ENCODE measurements at regions not wholly inside any gene's neighbourhood (a gene's known extent, or its start where the extent isn't known, plus 50 kb on each side); places are given as distances from the start of the nearest gene placed in this dataset.

GRCh38 chr7:22962775-22963350 is 51.1 kb downstream of the HYCC1 start:
- DNase-seq: no peak

GRCh38 chr7:22958742-22959141 is 55.2 kb downstream of the HYCC1 start:
- DNase-seq: no peak

DNA sequence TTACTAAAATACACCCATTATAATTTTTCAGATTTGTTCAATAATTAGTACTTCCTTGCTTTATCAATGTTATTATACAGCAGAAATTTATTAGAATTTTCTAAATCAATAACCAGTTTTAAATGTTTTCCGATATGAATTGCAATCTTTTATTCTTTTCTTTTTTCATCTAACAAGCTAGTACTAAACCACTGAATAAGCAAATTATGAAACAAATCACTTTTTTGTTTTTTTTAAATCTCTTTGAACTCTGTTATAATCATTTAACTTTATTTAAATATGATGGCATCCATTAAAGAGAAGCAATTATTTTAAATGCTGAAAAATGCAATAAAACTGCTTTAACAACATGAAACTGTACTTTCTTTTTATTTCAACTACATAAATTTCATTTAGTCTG is 59.7 kb downstream of the HYCC1 start:
- DNase-seq: no peak

DNA sequence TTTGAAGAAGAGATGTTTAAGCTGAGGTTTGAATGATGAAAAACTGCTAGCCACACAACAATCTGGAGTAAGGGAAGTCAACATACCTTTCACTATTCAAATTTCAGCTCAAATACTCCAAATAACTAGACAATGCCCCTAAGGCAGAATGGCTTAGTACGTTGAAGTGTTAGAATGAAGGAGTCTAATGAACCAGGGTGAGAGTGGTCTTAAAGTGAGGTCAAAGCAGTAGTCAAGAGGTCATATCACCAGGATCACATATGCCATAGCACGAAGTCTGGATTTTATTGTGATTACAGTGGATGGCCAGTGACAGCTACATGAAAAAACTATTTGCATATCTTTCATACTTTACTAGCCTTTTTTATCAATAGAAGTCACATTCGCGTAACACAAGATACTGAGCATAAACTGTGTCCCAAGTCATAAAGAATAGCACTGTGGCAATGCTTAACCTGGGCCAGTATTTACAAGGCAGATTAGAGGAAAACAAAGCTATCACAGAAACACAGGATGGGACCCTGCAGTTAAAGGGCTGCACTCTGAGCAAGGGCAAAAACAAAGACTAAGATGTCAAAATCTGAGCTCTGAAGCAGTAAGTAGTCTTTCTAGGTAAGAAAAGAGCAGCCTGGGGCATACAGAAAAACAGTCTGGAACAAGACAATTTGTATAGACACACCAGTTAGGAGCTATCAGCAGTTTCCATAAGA is 61.5 kb downstream of the HYCC1 start:
- no peak for DNase-seq

- no peak for DNase-seq
Measured at GRCh38 chr7:22949944-22950343, 64.0 kb downstream of the HYCC1 start.

- no peak for DNase-seq
Measured at GRCh38 chr7:22949221-22949620, 64.7 kb downstream of the HYCC1 start.

DNA sequence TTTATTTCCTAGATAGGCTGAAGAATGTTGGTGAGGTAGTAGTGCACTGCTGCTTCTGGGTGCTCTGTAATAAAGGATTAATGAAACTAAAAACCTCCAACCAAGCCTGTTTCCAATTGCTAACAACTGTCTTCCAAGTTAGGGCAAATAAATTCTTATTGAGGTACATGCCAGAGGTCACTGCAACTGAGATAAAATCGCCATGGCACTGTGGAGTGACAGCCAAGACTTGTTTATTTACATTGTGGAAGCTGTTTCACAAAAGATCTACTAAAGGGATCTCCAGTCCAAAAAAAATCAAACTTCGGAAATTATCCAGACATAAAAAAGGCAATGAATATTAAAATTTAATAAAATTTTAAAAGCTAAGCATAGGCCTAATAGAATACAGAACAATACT is 65.2 kb downstream of the HYCC1 start:
- no peak for DNase-seq

DNA sequence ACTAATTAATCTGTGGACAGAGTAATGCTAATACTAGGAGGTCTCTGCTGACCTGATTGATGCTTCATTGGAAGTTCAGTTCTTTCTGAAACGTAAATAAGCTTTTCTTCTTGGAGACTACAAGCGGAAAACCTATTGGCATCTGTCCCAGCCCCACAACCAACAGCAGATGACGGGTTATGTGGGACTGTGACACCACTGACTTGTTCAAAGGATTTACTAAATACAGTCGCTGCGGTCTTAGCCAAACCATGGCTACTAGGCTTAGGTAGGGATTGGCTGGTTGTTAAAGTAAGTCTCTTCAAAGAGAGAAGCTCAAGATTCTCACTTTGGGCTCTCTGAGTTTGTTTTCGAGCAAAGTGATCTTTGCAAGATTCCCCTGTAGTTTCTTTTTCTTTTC is 68.3 kb downstream of the HYCC1 start:
- DNase-seq: no peak

DNA sequence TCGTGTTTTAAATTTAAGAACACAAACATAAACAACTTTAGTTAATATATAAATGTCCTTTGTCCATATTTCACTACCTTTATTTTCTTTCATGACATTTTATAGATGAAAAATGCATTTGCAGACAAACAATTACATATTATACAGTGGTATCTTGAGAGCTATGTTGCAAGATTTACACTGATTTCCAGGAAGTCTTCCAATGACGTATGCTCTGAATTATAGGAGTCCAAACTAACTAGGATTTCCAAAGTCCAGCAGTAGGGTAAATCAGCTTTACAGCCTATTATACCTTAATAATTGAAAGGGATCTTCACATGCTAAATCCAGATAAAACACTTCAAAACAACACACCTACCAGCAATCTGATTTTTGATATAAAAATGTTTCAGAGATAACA is 69.4 kb downstream of the HYCC1 start:
- no peak for DNase-seq

- DNase-seq: no peak
Measured at GRCh38 chr7:22944022-22944421, 69.9 kb downstream of the HYCC1 start.

DNA sequence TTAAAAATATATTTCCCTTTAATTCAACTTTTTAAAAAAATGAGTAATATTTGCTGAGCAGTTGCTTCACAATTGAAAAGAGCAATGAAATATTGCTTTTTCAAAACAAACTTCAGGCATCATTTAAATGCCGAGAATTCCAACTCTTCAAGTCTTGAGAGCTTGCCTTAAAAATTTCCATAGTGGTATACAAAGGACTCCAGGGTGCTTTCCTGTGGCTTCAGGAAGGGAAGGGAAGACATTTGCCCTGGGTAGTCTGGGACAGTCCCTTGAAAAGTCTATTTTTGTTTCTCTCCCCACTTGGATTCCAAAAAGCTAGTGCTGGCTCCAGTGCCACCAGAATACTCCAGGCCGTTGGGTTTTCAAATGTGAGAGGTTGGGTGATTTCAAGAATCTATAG is 71.7 kb downstream of the HYCC1 start:
- DNase-seq: no peak

- no peak for DNase-seq
Measured at GRCh38 chr7:22939842-22940241, 74.1 kb downstream of the HYCC1 start.

GRCh38 chr7:22937946-22938345 is 76.0 kb downstream of the HYCC1 start:
- no peak for DNase-seq

DNA sequence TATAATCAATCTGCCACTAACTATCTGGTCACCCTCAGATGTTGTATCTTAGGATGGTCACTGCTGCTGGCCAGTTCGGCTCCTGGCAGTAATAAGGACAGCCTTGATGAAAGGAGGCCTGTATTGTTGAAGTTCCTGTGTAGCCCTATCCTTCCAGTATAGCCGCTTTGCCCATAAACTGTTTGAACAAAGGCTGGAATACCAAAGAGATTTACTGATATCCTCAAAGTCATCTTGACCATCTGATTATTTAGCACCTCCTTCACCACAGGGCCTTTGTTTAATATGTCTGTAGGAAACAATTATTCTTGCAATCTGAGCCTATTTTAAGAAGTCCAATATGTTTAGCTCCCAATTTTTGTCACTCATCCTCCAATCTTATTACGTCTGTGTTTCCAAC is 77.7 kb downstream of the HYCC1 start:
- DNase-seq: no peak

GRCh38 chr7:22935269-22935668 is 78.7 kb downstream of the HYCC1 start:
- no peak for DNase-seq

DNA sequence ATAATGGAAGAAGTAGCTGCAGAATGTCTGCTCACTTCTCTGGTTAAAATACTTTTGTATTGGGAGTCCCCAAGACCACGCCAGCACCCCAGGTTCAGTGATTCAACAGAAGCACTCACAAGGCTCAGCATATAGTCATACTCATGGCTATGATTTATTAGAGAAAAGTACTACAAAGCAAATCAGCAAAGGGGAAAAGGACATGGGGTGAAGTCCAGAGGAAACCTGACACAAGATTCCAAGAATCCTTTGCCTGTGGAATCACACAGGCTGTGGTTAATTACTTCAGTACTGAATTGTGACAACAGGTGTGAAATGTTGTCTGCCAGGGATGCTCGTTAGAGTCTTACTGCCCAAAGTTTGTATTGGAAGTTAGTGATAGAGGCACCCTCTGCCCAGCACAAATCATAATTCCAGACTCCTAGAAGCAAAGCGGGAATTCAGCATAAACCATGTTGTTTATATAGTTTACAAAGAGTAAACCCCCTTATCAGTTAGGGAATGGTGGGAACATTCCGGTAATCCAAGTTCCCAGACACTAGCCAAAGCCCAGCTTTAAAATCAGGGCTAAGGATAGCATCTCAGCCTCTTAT is 79.4 kb downstream of the HYCC1 start:
- DNase-seq: no peak

GRCh38 chr7:22934023-22934422 is 79.9 kb downstream of the HYCC1 start:
- DNase-seq: no peak

- DNase-seq: no peak
Measured at GRCh38 chr7:22932896-22933295, 81.0 kb downstream of the HYCC1 start.

DNA sequence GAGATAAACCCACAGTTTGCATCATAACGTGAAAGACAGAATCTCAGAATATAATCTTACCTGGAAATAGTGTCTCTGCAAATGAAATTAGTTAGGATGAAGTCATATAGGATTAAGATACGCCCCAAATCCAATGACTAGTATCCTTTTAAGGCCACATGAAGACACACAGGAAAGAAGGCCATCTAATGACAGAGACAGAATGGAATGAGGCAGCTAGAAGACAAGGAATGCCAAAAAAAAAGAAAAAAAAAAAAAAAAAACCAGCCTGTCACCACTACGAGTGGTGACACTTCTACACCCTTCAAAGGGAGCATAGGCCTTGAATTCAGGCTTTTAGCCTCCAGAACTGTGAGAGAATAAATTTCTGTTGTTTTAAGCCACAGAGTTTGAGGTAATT is 82.9 kb downstream of the HYCC1 start:
- DNase-seq: no peak

- no peak for DNase-seq
Measured at GRCh38 chr7:22922307-22922706, 91.6 kb downstream of the HYCC1 start.

GRCh38 chr7:22921386-22922086 is 92.4 kb downstream of the HYCC1 start:
- no peak for DNase-seq

DNA sequence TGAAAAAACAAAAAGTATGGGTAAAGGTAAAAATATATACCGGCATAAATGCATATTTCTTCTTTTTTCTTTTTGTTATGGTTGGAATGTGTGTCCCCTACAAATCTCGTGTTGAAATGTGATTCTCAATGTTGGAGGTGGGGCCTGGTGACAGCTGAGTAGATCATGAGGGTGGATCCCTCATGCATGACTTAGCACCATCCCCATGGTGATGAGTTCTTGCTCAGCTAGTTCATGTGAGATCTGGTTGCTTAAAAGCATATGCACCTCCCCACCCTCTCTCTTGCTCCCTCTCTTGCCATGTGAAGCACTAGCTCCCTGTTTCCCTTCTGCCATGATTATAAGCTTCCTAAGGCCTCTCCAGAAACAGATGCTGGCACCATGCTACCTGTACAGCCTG is 93.3 kb downstream of the HYCC1 start:
- no peak for DNase-seq

DNA sequence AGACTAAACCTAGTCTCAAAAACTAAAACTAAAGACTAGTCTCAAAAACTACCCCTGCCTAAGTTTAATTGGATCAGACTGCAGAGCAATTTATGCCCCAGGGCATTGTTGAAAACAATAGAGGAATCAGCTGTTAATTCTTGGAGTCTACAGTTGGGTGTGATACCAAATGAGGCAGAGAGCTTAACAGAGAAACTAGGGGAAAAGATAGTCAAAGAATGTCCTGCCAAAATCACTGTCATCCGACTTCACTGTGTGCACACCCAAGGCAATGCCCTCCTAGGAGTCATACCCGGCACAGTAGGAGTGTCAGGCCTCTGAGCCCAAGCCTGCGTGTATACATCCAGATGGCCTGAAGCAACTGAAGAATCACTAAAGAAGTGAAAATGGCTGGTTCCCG is 90.5 kb upstream of the TOMM7 start:
- DNase-seq: no peak

- no peak for DNase-seq
Measured at GRCh38 chr7:22911889-22912288, 89.2 kb upstream of the TOMM7 start.

All from NK-92 treated with Interleukin-12 subunit alpha and Interleukin-12 subunit beta, amount 100 ng/mL, for 24 hours (cell line).